ENCODE measurements at regions not wholly inside any gene's neighbourhood (a gene's known extent, or its start where the extent isn't known, plus 50 kb on each side); places are given as distances from the start of the nearest gene placed in this dataset.
"Not testable (repeated sequence)": the region's sequence is repeated elsewhere in the genome, so short reads cannot be mapped to it uniquely, and the experiment has no call there.

- FAIRE-seq, result no peak
Measured at GRCh38 chr2:241996100-241996499, 126.6 kb downstream of the RTP5 start.

GRCh38 chr2:241997017-241997416 lies 127.5 kb downstream of the RTP5 start:
- no peak for FAIRE-seq
- no peak for DNase-seq (ENCODE audit: extremely low spot score, insufficient read length, low read depth)

More at GRCh38 chr2:241996100-241996499, 126.6 kb downstream of the RTP5 start:
- no peak for DNase-seq (ENCODE audit: extremely low spot score, insufficient read length, low read depth)

- FAIRE-seq, result no peak
- DNase-seq (ENCODE audit: extremely low spot score, insufficient read length, low read depth), result no peak
Measured at GRCh38 chr2:241999184-241999583, 129.7 kb downstream of the RTP5 start.

- DNase-seq (ENCODE audit: extremely low spot score, insufficient read length, low read depth), result no peak
- FAIRE-seq, result no peak
Measured at GRCh38 chr2:242001853-242002252, 132.3 kb downstream of the RTP5 start.

- DNase-seq (ENCODE audit: extremely low spot score, insufficient read length, low read depth) (no peak), FAIRE-seq (no peak)
Measured at GRCh38 chr2:242002944-242003343, 133.4 kb downstream of the RTP5 start.

- FAIRE-seq, result no peak
Measured at GRCh38 chr2:242004223-242004901, 134.8 kb downstream of the RTP5 start.

GRCh38 chr2:242004902-242005230 lies 135.3 kb downstream of the RTP5 start:
- FAIRE-seq, result no peak
- no peak for DNase-seq (ENCODE audit: extremely low spot score, insufficient read length, low read depth)

More at GRCh38 chr2:242004223-242004901, 134.8 kb downstream of the RTP5 start:
- DNase-seq (ENCODE audit: extremely low spot score, insufficient read length, low read depth), result no peak

- FAIRE-seq; DNase-seq (ENCODE audit: extremely low spot score, insufficient read length, low read depth): not testable (repeated sequence)
Measured at GRCh38 chr2:242006091-242006634, 136.6 kb downstream of the RTP5 start.

GRCh38 chr2:242008908-242009307 lies 139.4 kb downstream of the RTP5 start:
- DNase-seq (ENCODE audit: extremely low spot score, insufficient read length, low read depth); FAIRE-seq: not testable (repeated sequence)

GRCh38 chr2:242009846-242010245 lies 140.3 kb downstream of the RTP5 start:
- DNase-seq (ENCODE audit: extremely low spot score, insufficient read length, low read depth); FAIRE-seq: not testable (repeated sequence)

GRCh38 chr2:242010252-242011166 lies 141.0 kb downstream of the RTP5 start:
- not testable (repeated sequence) for FAIRE-seq; DNase-seq (ENCODE audit: extremely low spot score, insufficient read length, low read depth)

- FAIRE-seq, result no peak
- DNase-seq (ENCODE audit: extremely low spot score, insufficient read length, low read depth), result no peak
Measured at GRCh38 chr2:242011167-242011513, 141.6 kb downstream of the RTP5 start.

- DNase-seq (ENCODE audit: extremely low spot score, insufficient read length, low read depth) (no peak), FAIRE-seq (no peak)
Measured at GRCh38 chr2:242011516-242011915, 142.0 kb downstream of the RTP5 start.

- FAIRE-seq, result no peak
- no peak for DNase-seq (ENCODE audit: extremely low spot score, insufficient read length, low read depth)
Measured at GRCh38 chr2:242011991-242012764, 142.6 kb downstream of the RTP5 start.

GRCh38 chr2:242012956-242013764 lies 143.6 kb downstream of the RTP5 start:
- FAIRE-seq (no peak), DNase-seq (ENCODE audit: extremely low spot score, insufficient read length, low read depth) (no peak)

- FAIRE-seq, result no peak
- DNase-seq (ENCODE audit: extremely low spot score, insufficient read length, low read depth), result no peak
Measured at GRCh38 chr2:242013771-242014170, 144.2 kb downstream of the RTP5 start.

- FAIRE-seq, result no peak
- no peak for DNase-seq (ENCODE audit: extremely low spot score, insufficient read length, low read depth)
Measured at GRCh38 chr2:242015108-242016065, 145.9 kb downstream of the RTP5 start.

GRCh38 chr2:242017086-242017485 lies 147.6 kb downstream of the RTP5 start:
- DNase-seq (ENCODE audit: extremely low spot score, insufficient read length, low read depth) (no peak), FAIRE-seq (no peak)

All from GM18507 (cell line).